Esophagus muscularis mucosa (tissue), 4 donors: ENCODE measurements at regions not wholly inside any gene's neighbourhood (a gene's known extent, or its start where the extent isn't known, plus 50 kb on each side); places are given as distances from the start of the nearest gene placed in this dataset.
"Not testable (repeated sequence)": the region's sequence is repeated elsewhere in the genome, so short reads cannot be mapped to it uniquely, and the experiment has no call there.

Source experiments
- DNase-seq: peaks from one replicate; pipeline ENCODE4 v3.0.0-alpha.2; 2017; ENCODE audit errors: extremely low spot score
- H3K27ac ChIP-seq, 4 donors: fragments of 200-600 bp; sonication (generic); replicated peaks in 1 of 4; 1 replicate in 3 of 4; 2 replicates in 1 of 4; pipeline ENCODE4 v1.5.1; 2016 to 2019; ENCODE audit warnings: mild to moderate bottlenecking in 1 of 4
- H3K27me3 ChIP-seq, 4 donors: fragments of 200-600 bp; sonication (generic); one replicate each; pipeline versions ENCODE4 v1.5.1 to v1.6.0; 2016 to 2019
- H3K36me3 ChIP-seq, 4 donors: fragments of 200-600 bp; sonication (generic); one replicate each; pipeline ENCODE4 v1.5.1; 2016 to 2019
- H3K4me1 ChIP-seq, 4 donors: fragments of 200-600 bp; sonication (generic); one replicate each; pipeline ENCODE4 v1.5.1; 2016 to 2019
- H3K4me3 ChIP-seq, 4 donors: fragments of 200-600 bp; sonication (generic); 1 replicate in 2 of 4; 2 replicates in 2 of 4; pipeline ENCODE4 v1.5.1; 2016 to 2019; ENCODE audit warnings: mild to moderate bottlenecking in 4 of 4, moderate library complexity in 1 of 4
- H3K9me3 ChIP-seq, 4 donors: fragments of 200-600 bp; sonication (generic); 1 replicate in 3 of 4; 2 replicates in 1 of 4; pipeline ENCODE4 v1.5.1; 2016 to 2019
- CTCF ChIP-seq, 3 experiments: fragments of 200-600 bp in 2 of 3; fragments of 450-650 bp in 1 of 3; sonication (generic) in 2 of 3; IDR thresholded peaks; one replicate each; pipeline ENCODE4 v1.5.1; 2017 to 2019; ENCODE audit warnings: antibody characterized with exemption in 3 of 3, mild to moderate bottlenecking in 2 of 3, moderate library complexity in 1 of 3
- EP300 ChIP-seq: sonication (generic); formaldehyde crosslinking; IDR thresholded peaks from one replicate; pipeline ENCODE4 v1.6.1; 2017; ENCODE audit warnings: antibody characterized with exemption
- POLR2A ChIP-seq: fragments of 450-650 bp; IDR thresholded peaks from one replicate; pipeline ENCODE4 v1.6.1; 2017; ENCODE audit warnings: antibody characterized with exemption, moderate library complexity, mild to moderate bottlenecking, low read depth
- POLR2AphosphoS5 ChIP-seq, 2 donors: sonication (generic); formaldehyde crosslinking; IDR thresholded peaks; one replicate each; pipeline ENCODE4 v1.6.1; 2017; ENCODE audit warnings: antibody characterized with exemption in 2 of 2
- WGBS: methylation state at CpG from one replicate; pipeline ENCODE4 v1.1.5; 2018; 5-methylcytosine and 5-hydroxymethylcytosine counted together
- intact Hi-C: fragments of 100-400 bp; cut with DNase I; formaldehyde crosslinking; loops from one replicate; pipeline ENCODE4 v1.15.1; 2023

- H3K27ac ChIP-seq: no peak overlapping the region
- intact Hi-C loops: no loop called here
- TF ChIP-seq POLR2A: no peak
- H3K4me3 ChIP-seq: no peak overlapping the region
- no peaks in the 10 kb centered on the region for H3K9me3 ChIP-seq
- no peaks in the 10 kb centered on the region for H3K36me3 ChIP-seq
- H3K27me3 ChIP-seq: no peaks in the 10 kb centered on the region
- H3K4me1 ChIP-seq: no peaks in the 10 kb centered on the region
- 48% methylated on average over 4 of the region's 4 CpGs for WGBS
- DNase-seq: no peak
These were observed 103.5 kb downstream of the POU4F1 start for GRCh38 chr13:78499802-78500201.

DNA sequence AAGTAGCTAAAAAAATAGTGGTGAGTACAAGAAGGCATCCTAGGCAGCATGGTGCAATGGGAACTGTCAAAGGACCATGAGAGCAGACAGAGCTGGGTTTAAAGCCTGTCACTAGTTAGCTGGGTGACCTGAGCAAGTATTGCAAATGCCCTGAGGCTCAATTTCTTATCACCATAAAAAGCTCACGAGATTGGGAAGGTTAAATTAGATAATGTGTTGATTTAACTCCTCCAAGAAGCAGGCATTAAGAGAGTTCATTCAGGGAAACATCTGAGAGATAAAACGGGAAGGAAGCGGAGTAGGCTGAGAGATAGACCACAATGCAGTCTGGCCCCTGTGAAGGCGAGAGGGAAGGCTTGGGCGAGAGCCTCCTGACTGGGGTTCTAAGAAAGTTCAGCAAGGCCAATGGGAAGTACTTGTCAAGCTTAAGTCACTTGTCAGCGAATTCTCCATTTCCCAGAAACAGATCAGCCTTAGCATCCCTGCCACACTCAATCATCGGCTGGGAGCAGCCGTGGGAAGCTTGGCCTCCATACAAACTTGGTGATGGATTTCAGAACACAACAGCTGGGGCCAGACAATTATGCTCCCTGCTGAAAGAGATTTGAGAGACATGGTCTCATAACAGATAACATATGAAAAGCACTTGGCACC, 105.5 kb downstream of the POU4F1 start:
- no peaks in the 10 kb centered on the region for H3K9me3 ChIP-seq
- no peaks in the 10 kb centered on the region for H3K4me1 ChIP-seq
- no peak for DNase-seq
- TF ChIP-seq POLR2AphosphoS5 (IDR thresholded peaks at IDR 0.05) (no peak), CTCF (IDR thresholded peaks at IDR 0.05) (no peak), POLR2A (no peak), EP300 (no peak)
- intact Hi-C loops: no loop called here
- WGBS: 57% methylated on average over 8 of the region's 8 CpGs
- H3K27me3 ChIP-seq: no peaks in the 10 kb centered on the region
- no peak overlapping the region for H3K4me3 ChIP-seq
- no peaks in the 10 kb centered on the region for H3K36me3 ChIP-seq
- no peak overlapping the region for H3K27ac ChIP-seq

GRCh38 chr13:78491978-78492377, 111.4 kb downstream of the POU4F1 start:
- H3K4me3 ChIP-seq: no peak overlapping the region
- H3K4me1 ChIP-seq: no peaks in the 10 kb centered on the region
- peaks cover 0 to 3% (median 0%) of the 10 kb centered on the region in 4 donors for H3K9me3 ChIP-seq
- DNase-seq: no peak
- intact Hi-C loops: no loop called here
- TF ChIP-seq EP300 (no peak), POLR2AphosphoS5 (IDR thresholded peaks at IDR 0.05) (no peak), CTCF (IDR thresholded peaks at IDR 0.05) (no peak), POLR2A (no peak)
- H3K36me3 ChIP-seq: no peaks in the 10 kb centered on the region
- H3K27ac ChIP-seq: no peak overlapping the region
- H3K27me3 ChIP-seq: no peaks in the 10 kb centered on the region

DNA sequence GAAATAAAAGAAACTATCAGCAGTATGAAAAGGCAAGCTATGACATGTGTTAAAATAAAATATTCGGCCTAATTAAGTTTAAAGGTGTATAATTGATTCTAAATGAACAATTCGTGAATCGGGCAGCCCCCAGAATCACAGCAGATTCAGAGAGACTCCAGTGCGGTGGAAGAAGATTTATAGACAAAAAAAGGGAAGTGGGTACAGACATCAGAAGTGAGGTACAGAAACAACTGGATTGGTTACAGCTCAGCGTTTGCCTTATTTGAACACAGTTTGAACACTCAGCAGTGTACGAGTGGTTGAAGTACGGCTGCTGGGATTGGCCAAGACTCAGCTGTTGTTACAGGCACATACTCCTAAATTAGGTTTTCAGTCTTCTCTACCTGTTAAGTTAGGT, 113.1 kb downstream of the POU4F1 start:
- H3K4me1 ChIP-seq, H3K9me3 ChIP-seq, H3K36me3 ChIP-seq, H3K27ac ChIP-seq, H3K27me3 ChIP-seq, DNase-seq, H3K4me3 ChIP-seq, intact Hi-C loops: not testable (repeated sequence)
- 83% methylated on average over 7 of the region's 7 CpGs for WGBS

GRCh38 chr13:78487707-78488106, 115.6 kb downstream of the POU4F1 start:
- Histone ChIP-seq H3K4me1 (no peaks in the 10 kb centered on the region), H3K36me3 (no peaks in the 10 kb centered on the region), H3K9me3 (peaks cover 0 to 3% (median 0%) of the 10 kb centered on the region in 4 donors), H3K27ac (no peak overlapping the region), H3K4me3 (no peak overlapping the region), H3K27me3 (no peaks in the 10 kb centered on the region)
- WGBS: 71% methylated on average over 1 of the region's 1 CpG
- DNase-seq: no peak
- intact Hi-C loops: no loop called here
- TF ChIP-seq POLR2AphosphoS5 (IDR thresholded peaks at IDR 0.05) (no peak), CTCF (IDR thresholded peaks at IDR 0.05) (no peak), POLR2A (no peak), EP300 (no peak)

DNA sequence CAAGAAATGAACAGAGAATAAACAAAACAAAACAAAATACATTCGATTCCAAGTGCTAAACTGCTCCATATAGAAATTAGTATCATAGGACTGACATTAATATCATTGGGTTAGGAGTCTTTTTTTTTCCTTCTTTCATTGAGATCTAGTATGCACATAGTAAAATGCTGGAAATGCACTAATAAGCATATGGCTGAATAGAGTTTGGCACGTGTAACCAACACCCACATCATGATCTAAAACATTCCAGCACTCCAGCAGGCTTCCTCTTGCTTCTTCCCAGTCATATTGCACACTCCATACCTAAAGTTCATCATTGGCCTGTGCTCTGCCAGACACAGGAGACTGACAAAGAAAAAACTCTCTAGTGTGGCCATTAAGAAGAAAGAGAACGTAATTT, 117.5 kb downstream of the POU4F1 start:
- no peaks in the 10 kb centered on the region for H3K9me3 ChIP-seq
- H3K4me1 ChIP-seq: no peaks in the 10 kb centered on the region
- H3K27me3 ChIP-seq: no peaks in the 10 kb centered on the region
- intact Hi-C loops: no loop called here
- no peaks in the 10 kb centered on the region for H3K36me3 ChIP-seq
- no peak for DNase-seq
- H3K4me3 ChIP-seq: no peak overlapping the region
- TF ChIP-seq POLR2A: no peak
- TF ChIP-seq POLR2AphosphoS5 (IDR thresholded peaks at IDR 0.05): no peak
- no peak for TF ChIP-seq EP300
- no peak for TF ChIP-seq CTCF (IDR thresholded peaks at IDR 0.05)
- WGBS: 66% methylated on average over 3 of the region's 3 CpGs
- no peak overlapping the region for H3K27ac ChIP-seq
